Ovary (tissue), 3 donors: ENCODE measurements at regions not wholly inside any gene's neighbourhood (a gene's known extent, or its start where the extent isn't known, plus 50 kb on each side); places are given as distances from the start of the nearest gene placed in this dataset.

ENCODE experiments used
- EP300 ChIP-seq: sonication (generic); formaldehyde crosslinking; IDR thresholded peaks from one replicate; pipeline ENCODE4 v1.6.1; 2017; ENCODE audit warnings: antibody characterized with exemption
- POLR2A ChIP-seq: fragments of 450-650 bp; IDR thresholded peaks from one replicate; pipeline ENCODE4 v1.6.1; 2017; ENCODE audit warnings: antibody characterized with exemption, mild to moderate bottlenecking, moderate library complexity
- TF ChIP-seq, protein P1 (sequence below), 3 donors: fragments of 450-650 bp in 2 of 3; fragments of 200-600 bp in 1 of 3; IDR thresholded peaks; one replicate each; pipeline versions ENCODE4 v1.5.1 to v1.8.0; 2016 to 2022; ENCODE audit warnings: antibody characterized with exemption in 3 of 3, mild to moderate bottlenecking in 1 of 3
- donor health status: DM: no; HTN: no; CAD: no.

DNA sequence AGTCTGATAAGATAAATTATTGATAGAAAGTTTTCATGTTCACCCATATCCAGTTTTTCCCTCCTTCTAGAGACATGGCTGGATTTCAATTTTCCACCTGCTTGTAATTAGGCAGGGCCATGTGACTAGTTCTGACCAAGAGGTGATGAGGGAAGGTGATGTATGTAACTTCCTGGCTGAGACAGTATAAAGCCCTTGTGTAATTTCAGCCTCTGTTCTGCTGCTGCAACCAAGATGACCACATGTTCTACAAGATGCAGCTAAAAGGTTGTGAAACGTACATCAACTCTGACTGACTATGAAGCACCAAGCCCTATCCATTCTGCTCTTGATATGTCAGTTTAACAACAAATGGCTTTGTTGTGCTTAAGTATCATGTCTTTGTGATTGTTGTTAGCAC, 376.5 kb upstream of the DAB2 start:
- TF ChIP-seq, protein P1, sequence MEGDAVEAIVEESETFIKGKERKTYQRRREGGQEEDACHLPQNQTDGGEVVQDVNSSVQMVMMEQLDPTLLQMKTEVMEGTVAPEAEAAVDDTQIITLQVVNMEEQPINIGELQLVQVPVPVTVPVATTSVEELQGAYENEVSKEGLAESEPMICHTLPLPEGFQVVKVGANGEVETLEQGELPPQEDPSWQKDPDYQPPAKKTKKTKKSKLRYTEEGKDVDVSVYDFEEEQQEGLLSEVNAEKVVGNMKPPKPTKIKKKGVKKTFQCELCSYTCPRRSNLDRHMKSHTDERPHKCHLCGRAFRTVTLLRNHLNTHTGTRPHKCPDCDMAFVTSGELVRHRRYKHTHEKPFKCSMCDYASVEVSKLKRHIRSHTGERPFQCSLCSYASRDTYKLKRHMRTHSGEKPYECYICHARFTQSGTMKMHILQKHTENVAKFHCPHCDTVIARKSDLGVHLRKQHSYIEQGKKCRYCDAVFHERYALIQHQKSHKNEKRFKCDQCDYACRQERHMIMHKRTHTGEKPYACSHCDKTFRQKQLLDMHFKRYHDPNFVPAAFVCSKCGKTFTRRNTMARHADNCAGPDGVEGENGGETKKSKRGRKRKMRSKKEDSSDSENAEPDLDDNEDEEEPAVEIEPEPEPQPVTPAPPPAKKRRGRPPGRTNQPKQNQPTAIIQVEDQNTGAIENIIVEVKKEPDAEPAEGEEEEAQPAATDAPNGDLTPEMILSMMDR (IDR thresholded peaks at IDR 0.05): no peak
- TF ChIP-seq EP300 (no peak), POLR2A (no peak)
